ENCODE measurements at regions not wholly inside any gene's neighbourhood (a gene's known extent, or its start where the extent isn't known, plus 50 kb on each side); places are given as distances from the start of the nearest gene placed in this dataset.

DNA sequence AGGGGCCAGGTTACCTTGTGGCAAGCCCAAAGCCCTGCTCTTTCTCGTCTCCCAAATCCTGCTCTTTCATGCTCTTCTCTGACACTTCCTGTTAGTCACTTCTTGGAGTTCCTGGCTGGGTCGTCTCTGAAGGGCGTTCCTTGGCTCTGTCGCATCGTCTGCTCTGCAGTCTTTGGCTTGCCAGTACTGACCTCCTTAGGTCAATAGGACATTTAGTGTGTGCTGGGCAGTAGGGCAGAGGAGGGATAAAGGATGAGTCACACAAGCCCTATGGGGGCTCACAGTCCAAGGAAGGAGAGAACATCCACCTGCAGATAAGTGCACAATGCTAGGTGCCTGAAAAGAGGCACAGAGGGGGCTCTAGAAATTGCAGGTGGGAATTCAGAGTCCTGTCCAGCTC lies 87.5 kb downstream of the FAM43A start:
- TF ChIP-seq ZNF302 (CRISPR knock-in tag; IDR thresholded peaks at IDR 0.05) (no peak), RNF2 (IDR thresholded peaks at IDR 0.05; ENCODE audit: borderline replicate concordance, low read depth) (no peak), ZC3H11A (IDR thresholded peaks at IDR 0.05) (no peak), FOSB (CRISPR knock-in tag; IDR thresholded peaks at IDR 0.05) (no peak), GATA3 (IDR thresholded peaks at IDR 0.05; ENCODE audit: borderline replicate concordance) (no peak), SREBF2 (IDR thresholded peaks at IDR 0.05) (no peak), RCOR1 (IDR thresholded peaks at IDR 0.05; ENCODE audit: low read depth, low read length) (no peak), KDM1A (IDR thresholded peaks at IDR 0.05; ENCODE audit: low read depth) (no peak), TP53 (CRISPR knock-in tag; IDR thresholded peaks at IDR 0.05) (no peak), HEYL (CRISPR knock-in tag; IDR thresholded peaks at IDR 0.05) (no peak), HDAC2 (IDR thresholded peaks at IDR 0.05) (no peak), CHD2 (IDR thresholded peaks at IDR 0.05; ENCODE audit: low read length, partially characterized antibody) (no peak), FOXS1 (CRISPR knock-in tag; IDR thresholded peaks at IDR 0.05) (no peak), NFE2L2 (conservative IDR thresholded peaks at IDR 0.05; ENCODE audit: low read length) (no peak)
- TF ChIP-seq, protein P1, sequence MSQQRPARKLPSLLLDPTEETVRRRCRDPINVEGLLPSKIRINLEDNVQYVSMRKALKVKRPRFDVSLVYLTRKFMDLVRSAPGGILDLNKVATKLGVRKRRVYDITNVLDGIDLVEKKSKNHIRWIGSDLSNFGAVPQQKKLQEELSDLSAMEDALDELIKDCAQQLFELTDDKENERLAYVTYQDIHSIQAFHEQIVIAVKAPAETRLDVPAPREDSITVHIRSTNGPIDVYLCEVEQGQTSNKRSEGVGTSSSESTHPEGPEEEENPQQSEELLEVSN (IDR thresholded peaks at IDR 0.05; ENCODE audit: borderline replicate concordance, low read depth) = no peak
- TF ChIP-seq, protein P2, sequence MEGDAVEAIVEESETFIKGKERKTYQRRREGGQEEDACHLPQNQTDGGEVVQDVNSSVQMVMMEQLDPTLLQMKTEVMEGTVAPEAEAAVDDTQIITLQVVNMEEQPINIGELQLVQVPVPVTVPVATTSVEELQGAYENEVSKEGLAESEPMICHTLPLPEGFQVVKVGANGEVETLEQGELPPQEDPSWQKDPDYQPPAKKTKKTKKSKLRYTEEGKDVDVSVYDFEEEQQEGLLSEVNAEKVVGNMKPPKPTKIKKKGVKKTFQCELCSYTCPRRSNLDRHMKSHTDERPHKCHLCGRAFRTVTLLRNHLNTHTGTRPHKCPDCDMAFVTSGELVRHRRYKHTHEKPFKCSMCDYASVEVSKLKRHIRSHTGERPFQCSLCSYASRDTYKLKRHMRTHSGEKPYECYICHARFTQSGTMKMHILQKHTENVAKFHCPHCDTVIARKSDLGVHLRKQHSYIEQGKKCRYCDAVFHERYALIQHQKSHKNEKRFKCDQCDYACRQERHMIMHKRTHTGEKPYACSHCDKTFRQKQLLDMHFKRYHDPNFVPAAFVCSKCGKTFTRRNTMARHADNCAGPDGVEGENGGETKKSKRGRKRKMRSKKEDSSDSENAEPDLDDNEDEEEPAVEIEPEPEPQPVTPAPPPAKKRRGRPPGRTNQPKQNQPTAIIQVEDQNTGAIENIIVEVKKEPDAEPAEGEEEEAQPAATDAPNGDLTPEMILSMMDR (IDR thresholded peaks at IDR 0.05) = no peak
- TF ChIP-seq, protein P3, sequence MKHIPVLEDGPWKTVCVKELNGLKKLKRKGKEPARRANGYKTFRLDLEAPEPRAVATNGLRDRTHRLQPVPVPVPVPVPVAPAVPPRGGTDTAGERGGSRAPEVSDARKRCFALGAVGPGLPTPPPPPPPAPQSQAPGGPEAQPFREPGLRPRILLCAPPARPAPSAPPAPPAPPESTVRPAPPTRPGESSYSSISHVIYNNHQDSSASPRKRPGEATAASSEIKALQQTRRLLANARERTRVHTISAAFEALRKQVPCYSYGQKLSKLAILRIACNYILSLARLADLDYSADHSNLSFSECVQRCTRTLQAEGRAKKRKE (CRISPR knock-in tag; IDR thresholded peaks at IDR 0.05; ENCODE audit: low read depth) = no peak
- TF ChIP-seq, protein P4, sequence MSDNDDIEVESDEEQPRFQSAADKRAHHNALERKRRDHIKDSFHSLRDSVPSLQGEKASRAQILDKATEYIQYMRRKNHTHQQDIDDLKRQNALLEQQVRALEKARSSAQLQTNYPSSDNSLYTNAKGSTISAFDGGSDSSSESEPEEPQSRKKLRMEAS (IDR thresholded peaks at IDR 0.05) = no peak
- TF ChIP-seq, protein P5, sequence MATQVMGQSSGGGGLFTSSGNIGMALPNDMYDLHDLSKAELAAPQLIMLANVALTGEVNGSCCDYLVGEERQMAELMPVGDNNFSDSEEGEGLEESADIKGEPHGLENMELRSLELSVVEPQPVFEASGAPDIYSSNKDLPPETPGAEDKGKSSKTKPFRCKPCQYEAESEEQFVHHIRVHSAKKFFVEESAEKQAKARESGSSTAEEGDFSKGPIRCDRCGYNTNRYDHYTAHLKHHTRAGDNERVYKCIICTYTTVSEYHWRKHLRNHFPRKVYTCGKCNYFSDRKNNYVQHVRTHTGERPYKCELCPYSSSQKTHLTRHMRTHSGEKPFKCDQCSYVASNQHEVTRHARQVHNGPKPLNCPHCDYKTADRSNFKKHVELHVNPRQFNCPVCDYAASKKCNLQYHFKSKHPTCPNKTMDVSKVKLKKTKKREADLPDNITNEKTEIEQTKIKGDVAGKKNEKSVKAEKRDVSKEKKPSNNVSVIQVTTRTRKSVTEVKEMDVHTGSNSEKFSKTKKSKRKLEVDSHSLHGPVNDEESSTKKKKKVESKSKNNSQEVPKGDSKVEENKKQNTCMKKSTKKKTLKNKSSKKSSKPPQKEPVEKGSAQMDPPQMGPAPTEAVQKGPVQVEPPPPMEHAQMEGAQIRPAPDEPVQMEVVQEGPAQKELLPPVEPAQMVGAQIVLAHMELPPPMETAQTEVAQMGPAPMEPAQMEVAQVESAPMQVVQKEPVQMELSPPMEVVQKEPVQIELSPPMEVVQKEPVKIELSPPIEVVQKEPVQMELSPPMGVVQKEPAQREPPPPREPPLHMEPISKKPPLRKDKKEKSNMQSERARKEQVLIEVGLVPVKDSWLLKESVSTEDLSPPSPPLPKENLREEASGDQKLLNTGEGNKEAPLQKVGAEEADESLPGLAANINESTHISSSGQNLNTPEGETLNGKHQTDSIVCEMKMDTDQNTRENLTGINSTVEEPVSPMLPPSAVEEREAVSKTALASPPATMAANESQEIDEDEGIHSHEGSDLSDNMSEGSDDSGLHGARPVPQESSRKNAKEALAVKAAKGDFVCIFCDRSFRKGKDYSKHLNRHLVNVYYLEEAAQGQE (IDR thresholded peaks at IDR 0.05) = no peak
- 0 out of 6 replicates have a peak overlapping the region, but pooled peaks of 1 of the 2 experiments have one; percentile 37 for H3K27ac ChIP-seq
- ChIA-PET CTCF (no interaction called here), POLR2A (no interaction called here)
- H3K4me3 ChIP-seq = no peak overlapping the region
- peaks cover 8% of the 10 kb centered on the region; the same call in 1 of the 3 replicates for H3K4me1 ChIP-seq
- peak overlapping the region; percentile 43 for H3K4me2 ChIP-seq
- ATAC-seq = no peak
- H3K9me3 ChIP-seq = no peaks in the 10 kb centered on the region
- 4% methylated on average over 5 of the region's 5 CpGs for WGBS (ENCODE audit: missing lambda C conversion rate)
- no peak for FAIRE-seq
- peak in 1 of 2 experiments; percentile 19 for DNase-seq (ENCODE audit: low read depth in 1 of 2, low spot score in 1 of 2)

DNA sequence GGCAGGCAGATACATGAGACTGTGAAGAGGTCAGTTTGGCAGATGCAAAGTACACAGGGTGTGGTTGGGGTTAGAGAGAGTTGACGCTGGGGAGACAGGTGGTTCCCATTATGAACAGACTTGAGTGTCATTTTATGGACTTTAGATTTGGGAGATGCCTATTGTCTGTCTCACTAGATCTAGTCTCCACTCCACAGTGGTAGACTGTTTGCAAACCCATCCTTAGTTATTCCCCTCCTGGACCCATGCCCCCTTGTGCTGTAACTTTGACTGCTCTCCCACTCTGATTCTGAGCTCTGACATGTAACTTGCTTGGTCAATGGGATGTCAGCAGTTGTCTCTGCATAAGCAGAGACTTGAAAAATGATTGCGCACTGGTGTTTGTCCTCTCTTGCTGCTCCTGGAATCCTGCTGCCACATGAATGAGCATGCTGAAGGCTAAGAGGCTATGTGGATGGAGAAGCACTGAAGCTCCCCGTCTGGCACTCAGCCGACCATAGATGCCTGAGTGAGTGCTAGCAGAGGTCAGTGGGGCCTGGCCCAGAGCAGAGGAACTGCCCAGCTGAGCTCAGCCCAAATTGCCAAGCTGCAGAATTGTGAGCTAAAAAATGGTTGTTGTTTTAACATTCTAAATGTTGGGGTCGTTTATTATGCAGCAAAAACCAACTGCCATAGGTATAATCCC lies 88.2 kb downstream of the FAM43A start:
- ATAC-seq (no peak), FAIRE-seq (no peak)
- CTCF ChIA-PET = no interaction called here
- TF ChIP-seq HOXB13 (CRISPR knock-in tag; IDR thresholded peaks at IDR 0.05; ENCODE audit: low read depth) (no peak), HDAC2 (IDR thresholded peaks at IDR 0.05) (no peak), MAFK (IDR thresholded peaks at IDR 0.05; ENCODE audit: partially characterized antibody) (no peak), NPAS2 (CRISPR knock-in tag; IDR thresholded peaks at IDR 0.05; ENCODE audit: borderline replicate concordance) (no peak), EHMT2 (IDR thresholded peaks at IDR 0.05; ENCODE audit: low read depth) (no peak), EHF (CRISPR knock-in tag; IDR thresholded peaks at IDR 0.05) (no peak), CHD4 (IDR thresholded peaks at IDR 0.05; ENCODE audit: borderline replicate concordance) (no peak), SREBF2 (IDR thresholded peaks at IDR 0.05) (no peak)
- TF ChIP-seq, protein P1 (IDR thresholded peaks at IDR 0.05; ENCODE audit: borderline replicate concordance, low read depth) = no peak
- TF ChIP-seq, protein P2 (IDR thresholded peaks at IDR 0.05) = no peak
- TF ChIP-seq, protein P6, sequence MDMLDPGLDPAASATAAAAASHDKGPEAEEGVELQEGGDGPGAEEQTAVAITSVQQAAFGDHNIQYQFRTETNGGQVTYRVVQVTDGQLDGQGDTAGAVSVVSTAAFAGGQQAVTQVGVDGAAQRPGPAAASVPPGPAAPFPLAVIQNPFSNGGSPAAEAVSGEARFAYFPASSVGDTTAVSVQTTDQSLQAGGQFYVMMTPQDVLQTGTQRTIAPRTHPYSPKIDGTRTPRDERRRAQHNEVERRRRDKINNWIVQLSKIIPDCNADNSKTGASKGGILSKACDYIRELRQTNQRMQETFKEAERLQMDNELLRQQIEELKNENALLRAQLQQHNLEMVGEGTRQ (IDR thresholded peaks at IDR 0.05) = no peak

More for the DNA sequence above, 88.2 kb downstream of the FAM43A start:
- H3K9me3 ChIP-seq = no peaks in the 10 kb centered on the region
- peak overlapping the region; percentile 43; the same call in 2 of the 3 replicates for H3K4me2 ChIP-seq
- no peak overlapping the region for H3K27ac ChIP-seq
- 47% methylated on average over 3 of the region's 5 CpGs for WGBS (ENCODE audit: missing lambda C conversion rate)
- no peak for DNase-seq (ENCODE audit: low read depth in 1 of 2, low spot score in 1 of 2)
- no peak overlapping the region for H3K4me3 ChIP-seq
- H3K4me1 ChIP-seq = peaks cover 8% of the 10 kb centered on the region; the same call in 1 of the 3 replicates
- POLR2A ChIA-PET = no interaction called here

Measured in A549 (cell line).